ENCODE measurements at regions not wholly inside any gene's neighbourhood (a gene's known extent, or its start where the extent isn't known, plus 50 kb on each side); places are given as distances from the start of the nearest gene placed in this dataset.

DNA sequence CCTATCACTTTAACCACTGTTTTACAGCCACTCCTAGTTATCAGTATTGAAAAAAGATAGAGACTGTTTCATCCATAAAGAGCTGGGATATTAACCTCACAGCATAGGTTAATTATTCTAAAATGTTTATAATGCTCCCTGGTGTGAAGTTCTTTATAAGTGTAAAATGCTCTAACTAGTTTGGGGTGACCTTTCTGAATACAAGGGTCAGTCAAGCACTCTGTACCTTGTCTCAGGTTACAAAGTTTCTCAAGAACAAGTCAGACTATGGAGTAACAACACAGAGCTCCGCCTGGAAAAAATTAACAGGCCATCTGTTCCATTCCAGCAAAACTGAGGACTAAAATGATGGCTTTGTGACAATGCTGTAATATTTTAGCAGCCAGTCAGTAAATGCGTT lies 107.4 kb downstream of the NOL4 start:
- no peak overlapping the region for H3K9ac ChIP-seq (ENCODE audit: low read depth, low read length, poor library complexity, severe bottlenecking)
- no peaks in the 10 kb centered on the region for H3K9me3 ChIP-seq (ENCODE audit: insufficient read depth, low read depth, low read length)
- H3K4me3 ChIP-seq (ENCODE audit: low read length, poor library complexity, severe bottlenecking): no peak overlapping the region
- H3K9me2 ChIP-seq (replicated peaks; ENCODE audit: low read depth, low read length): no peaks in the 10 kb centered on the region
- no peak overlapping the region for H2AFZ ChIP-seq (ENCODE audit: low read length)
- no peaks in the 10 kb centered on the region for H3K27me3 ChIP-seq (ENCODE audit: insufficient read depth, low read length, poor library complexity, severe bottlenecking)
- no peaks in the 10 kb centered on the region for H3K79me2 ChIP-seq (ENCODE audit: insufficient read depth, low read length)
- no peaks in the 10 kb centered on the region for H3K36me3 ChIP-seq (ENCODE audit: insufficient read depth, low read length)
- no peaks in the 10 kb centered on the region for H4K20me1 ChIP-seq (ENCODE audit: insufficient read depth, low read length, poor library complexity, severe bottlenecking)
- no peaks in the 10 kb centered on the region for H3F3A ChIP-seq (ENCODE audit: low read depth)
- TF ChIP-seq, protein P1, sequence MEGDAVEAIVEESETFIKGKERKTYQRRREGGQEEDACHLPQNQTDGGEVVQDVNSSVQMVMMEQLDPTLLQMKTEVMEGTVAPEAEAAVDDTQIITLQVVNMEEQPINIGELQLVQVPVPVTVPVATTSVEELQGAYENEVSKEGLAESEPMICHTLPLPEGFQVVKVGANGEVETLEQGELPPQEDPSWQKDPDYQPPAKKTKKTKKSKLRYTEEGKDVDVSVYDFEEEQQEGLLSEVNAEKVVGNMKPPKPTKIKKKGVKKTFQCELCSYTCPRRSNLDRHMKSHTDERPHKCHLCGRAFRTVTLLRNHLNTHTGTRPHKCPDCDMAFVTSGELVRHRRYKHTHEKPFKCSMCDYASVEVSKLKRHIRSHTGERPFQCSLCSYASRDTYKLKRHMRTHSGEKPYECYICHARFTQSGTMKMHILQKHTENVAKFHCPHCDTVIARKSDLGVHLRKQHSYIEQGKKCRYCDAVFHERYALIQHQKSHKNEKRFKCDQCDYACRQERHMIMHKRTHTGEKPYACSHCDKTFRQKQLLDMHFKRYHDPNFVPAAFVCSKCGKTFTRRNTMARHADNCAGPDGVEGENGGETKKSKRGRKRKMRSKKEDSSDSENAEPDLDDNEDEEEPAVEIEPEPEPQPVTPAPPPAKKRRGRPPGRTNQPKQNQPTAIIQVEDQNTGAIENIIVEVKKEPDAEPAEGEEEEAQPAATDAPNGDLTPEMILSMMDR (conservative IDR thresholded peaks at IDR 0.05; ENCODE audit: low read length): no peak
- TF ChIP-seq EZH2phosphoT487 (IDR thresholded peaks at IDR 0.05; ENCODE audit: borderline replicate concordance): no peak
- no peaks in the 10 kb centered on the region for H3K4me1 ChIP-seq (ENCODE audit: insufficient read depth, low read length, poor library complexity, severe bottlenecking)
- no peak overlapping the region for H3K4me2 ChIP-seq (ENCODE audit: low read depth, low read length, poor library complexity, severe bottlenecking)

DNA sequence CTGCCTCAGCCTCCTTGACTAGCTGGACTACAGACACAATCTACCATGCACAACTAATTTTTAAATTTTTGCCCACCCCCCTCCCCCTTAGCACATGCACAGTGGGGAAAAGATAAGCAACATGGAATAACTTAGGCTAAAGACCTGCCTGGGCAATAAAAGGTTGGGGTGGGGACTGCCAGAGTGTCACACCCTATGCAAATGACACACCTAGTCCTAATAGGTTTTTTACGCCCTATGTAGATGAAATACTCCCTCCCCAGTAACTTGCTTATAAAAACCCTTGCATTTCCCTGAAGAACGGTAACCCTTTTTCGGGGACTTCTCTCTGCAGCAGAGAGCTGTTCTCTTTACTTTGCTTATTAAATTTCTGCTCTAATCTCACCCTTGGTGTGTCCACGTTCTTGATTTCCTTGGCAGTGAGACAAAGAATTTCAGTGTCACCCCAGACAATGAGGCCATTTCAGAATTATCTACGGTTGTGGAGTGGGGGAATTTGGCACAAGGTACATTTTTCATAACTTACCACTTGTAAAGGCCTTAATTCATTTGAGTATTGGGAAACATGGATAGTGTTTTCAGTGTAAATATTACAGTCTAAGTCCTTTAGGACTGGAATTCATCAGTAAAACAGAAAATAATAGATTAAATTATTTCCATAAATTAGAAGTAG lies 109.2 kb downstream of the NOL4 start:
- Histone ChIP-seq H2AFZ (ENCODE audit: low read length) (no peak overlapping the region), H3K4me1 (ENCODE audit: insufficient read depth, low read length, poor library complexity, severe bottlenecking) (no peaks in the 10 kb centered on the region), H3K27me3 (ENCODE audit: insufficient read depth, low read length, poor library complexity, severe bottlenecking) (no peaks in the 10 kb centered on the region), H4K20me1 (ENCODE audit: insufficient read depth, low read length, poor library complexity, severe bottlenecking) (no peaks in the 10 kb centered on the region), H3K9ac (ENCODE audit: low read depth, low read length, poor library complexity, severe bottlenecking) (no peak overlapping the region), H3K4me2 (ENCODE audit: low read depth, low read length, poor library complexity, severe bottlenecking) (no peak overlapping the region), H3K9me3 (ENCODE audit: insufficient read depth, low read depth, low read length) (no peaks in the 10 kb centered on the region), H3K36me3 (ENCODE audit: insufficient read depth, low read length) (no peaks in the 10 kb centered on the region), H3K79me2 (ENCODE audit: insufficient read depth, low read length) (no peaks in the 10 kb centered on the region), H3K4me3 (ENCODE audit: low read length, poor library complexity, severe bottlenecking) (no peak overlapping the region), H3F3A (ENCODE audit: low read depth) (no peaks in the 10 kb centered on the region), H3K9me2 (replicated peaks; ENCODE audit: low read depth, low read length) (no peaks in the 10 kb centered on the region)
- TF ChIP-seq, protein P1 (conservative IDR thresholded peaks at IDR 0.05; ENCODE audit: low read length): no peak
- TF ChIP-seq EZH2phosphoT487 (IDR thresholded peaks at IDR 0.05; ENCODE audit: borderline replicate concordance): no peak

DNA sequence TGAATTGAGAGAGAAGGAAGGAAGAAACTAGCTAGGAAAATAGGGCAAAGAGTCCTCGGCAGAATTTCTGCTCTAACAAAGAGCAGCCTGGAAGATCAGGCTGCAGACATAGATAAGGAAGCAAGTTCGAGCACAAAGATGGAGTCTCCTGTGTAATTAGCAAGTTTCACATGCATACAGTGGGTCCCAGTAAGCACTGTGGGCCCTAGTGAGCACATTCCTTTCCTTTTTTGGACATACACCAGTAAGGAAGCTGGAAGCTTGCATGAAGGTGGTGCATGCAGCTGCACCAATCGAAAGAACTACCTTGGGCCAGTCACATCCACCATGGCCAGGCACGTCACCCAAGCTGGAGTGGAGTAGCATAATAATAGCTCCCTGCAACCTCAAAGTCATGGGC lies 109.7 kb downstream of the NOL4 start:
- Histone ChIP-seq H4K20me1 (ENCODE audit: insufficient read depth, low read length, poor library complexity, severe bottlenecking) (no peaks in the 10 kb centered on the region), H3K9ac (ENCODE audit: low read depth, low read length, poor library complexity, severe bottlenecking) (no peak overlapping the region), H2AFZ (ENCODE audit: low read length) (no peak overlapping the region), H3K79me2 (ENCODE audit: insufficient read depth, low read length) (no peaks in the 10 kb centered on the region), H3K27me3 (ENCODE audit: insufficient read depth, low read length, poor library complexity, severe bottlenecking) (no peaks in the 10 kb centered on the region), H3K4me2 (ENCODE audit: low read depth, low read length, poor library complexity, severe bottlenecking) (no peak overlapping the region), H3F3A (ENCODE audit: low read depth) (no peaks in the 10 kb centered on the region), H3K36me3 (ENCODE audit: insufficient read depth, low read length) (no peaks in the 10 kb centered on the region), H3K4me1 (ENCODE audit: insufficient read depth, low read length, poor library complexity, severe bottlenecking) (no peaks in the 10 kb centered on the region), H3K4me3 (ENCODE audit: low read length, poor library complexity, severe bottlenecking) (no peak overlapping the region), H3K9me3 (ENCODE audit: insufficient read depth, low read depth, low read length) (no peaks in the 10 kb centered on the region), H3K9me2 (replicated peaks; ENCODE audit: low read depth, low read length) (no peaks in the 10 kb centered on the region)
- TF ChIP-seq EZH2phosphoT487 (IDR thresholded peaks at IDR 0.05; ENCODE audit: borderline replicate concordance): no peak
- TF ChIP-seq, protein P1 (conservative IDR thresholded peaks at IDR 0.05; ENCODE audit: low read length): no peak

All from Loucy (cell line).